Iris pigment epithelial cell (primary cell): ENCODE measurements at regions not wholly inside any gene's neighbourhood (a gene's known extent, or its start where the extent isn't known, plus 50 kb on each side); places are given as distances from the start of the nearest gene placed in this dataset.

ENCODE experiments used
- DNase-seq: peaks from one replicate; pipeline ENCODE4 v3.0.0-alpha.2; 2011; ENCODE audit warnings: low read depth

DNA sequence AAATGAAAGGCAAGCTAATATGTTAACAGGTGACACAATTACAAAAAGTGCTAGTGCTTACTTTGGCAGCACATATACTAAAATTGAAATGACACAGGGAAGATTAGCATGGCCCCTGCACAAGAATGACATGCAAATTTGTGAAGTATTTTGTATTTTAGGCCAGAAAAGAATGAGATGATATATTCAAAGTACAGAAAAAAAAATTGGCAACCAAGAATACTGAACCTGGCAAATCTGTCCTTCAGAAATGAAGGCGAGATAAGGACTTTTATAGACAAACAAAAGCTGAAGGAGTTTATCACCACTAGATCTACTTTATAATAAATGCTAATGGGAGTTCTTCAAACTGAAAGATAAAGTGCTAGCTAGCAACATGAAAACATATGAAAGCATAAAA lies 350.0 kb upstream of the POU3F1 start:
- no peak for DNase-seq

DNA sequence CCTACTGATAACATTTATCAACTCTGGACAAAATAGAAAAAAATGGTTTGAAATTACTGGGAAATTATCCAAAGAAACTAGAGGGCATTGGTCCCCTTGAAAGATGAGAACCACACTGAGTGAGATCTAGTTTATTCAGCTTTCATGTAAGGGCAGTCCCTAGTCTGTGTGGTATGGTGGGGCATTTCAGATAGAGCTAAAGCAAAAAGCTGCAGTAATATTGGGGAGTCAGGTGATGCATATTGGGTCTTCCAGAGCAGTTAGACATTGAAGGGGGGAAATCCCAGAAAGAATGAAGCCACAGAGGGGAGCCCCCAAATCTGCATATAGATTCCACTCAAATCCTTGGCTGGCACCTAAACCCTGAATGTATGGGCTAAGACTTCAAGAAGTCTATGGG lies 347.7 kb upstream of the POU3F1 start:
- DNase-seq = no peak

DNA sequence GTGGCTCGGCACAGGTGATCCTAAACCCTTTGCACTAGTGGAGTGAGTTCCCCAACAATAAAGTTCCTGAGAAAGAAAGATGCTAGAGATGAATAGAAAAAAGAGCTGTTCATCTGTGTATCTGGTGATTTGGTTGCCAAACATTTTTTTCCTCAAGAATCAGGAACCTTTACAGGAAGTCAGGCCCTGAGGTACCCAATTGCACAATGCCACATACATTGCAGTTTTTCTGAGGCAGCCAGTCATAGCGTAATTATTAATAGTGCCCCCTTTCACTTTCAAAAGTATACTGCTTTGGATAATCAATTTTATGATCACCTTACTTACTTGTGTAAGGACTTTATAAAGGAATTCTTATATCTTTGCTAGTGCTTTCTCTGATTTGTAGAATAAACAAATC lies 346.3 kb upstream of the POU3F1 start:
- no peak for DNase-seq

DNA sequence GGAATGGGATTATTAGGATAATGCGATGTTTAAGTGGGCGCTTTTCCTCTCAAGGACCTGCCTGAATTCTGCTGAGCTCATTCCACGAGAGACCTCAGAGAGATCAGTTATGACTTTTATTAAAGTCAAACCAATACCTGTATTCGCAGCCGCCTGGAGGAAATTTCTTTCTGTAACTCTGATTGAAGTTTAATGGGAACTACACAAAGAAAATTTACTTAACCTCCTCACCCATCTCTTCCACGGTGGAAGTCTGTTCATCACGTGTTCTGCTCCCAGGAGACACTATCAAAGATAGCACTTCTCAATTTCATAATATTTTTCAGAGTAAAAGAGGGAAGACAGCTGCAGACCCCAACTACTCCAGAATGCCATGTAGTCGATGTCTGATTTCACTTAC lies 334.7 kb upstream of the POU3F1 start:
- no peak for DNase-seq

DNA sequence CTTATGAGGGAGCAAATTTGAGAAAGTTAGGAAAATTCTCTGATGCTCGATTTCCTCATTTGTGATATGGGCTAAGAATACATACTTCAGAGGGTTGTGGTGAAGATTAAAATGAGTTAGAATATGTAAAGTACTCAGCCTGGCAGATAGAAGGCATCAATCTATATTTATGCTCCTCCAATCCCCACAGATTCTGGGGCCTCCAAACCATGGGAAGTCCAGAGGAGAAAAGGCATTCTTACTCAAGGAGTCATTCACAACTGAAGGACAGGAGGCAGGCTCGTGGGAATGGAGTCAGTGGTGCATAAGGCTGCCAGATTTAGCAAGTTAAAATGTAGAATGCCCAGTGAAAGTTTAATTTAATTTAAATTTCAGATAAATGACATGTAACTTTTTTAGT lies 330.0 kb upstream of the POU3F1 start:
- DNase-seq = no peak

DNA sequence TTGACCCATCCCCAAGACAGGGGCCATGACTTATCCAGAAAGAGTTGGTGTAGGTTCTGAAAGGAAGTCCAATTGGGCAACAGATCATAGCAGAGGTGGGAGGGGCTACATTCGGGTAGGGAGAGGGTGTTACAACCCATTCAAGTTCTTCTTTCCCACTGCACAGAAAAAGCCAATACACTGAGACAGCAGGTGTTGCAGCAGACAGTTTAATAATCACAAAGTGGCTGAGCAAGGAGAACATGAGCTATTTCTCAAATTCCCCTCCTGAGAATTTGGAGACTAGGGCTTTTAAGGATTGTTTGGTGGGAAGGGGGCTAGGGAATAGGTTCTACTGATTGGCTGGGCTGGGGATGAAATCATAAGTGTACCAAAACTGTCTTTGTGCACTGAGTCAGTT lies 328.4 kb upstream of the POU3F1 start:
- DNase-seq = no peak

DNA sequence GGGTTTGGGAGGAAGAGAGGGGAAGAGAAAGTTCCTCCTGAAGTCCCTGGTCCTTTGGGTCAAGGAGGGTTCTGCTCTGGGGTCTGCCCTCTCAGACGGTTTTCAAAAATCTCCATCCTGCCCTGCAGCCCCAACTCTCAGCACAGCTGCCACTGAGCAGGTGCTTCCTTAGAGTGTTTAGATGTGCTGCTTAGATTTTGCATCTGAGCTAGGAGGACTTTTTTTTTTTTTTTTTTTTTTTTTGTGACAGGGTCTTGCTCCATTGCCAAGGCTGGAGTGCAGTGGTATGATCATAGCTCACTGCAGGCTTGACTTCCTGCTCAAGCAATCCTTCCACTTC lies 324.9 kb upstream of the POU3F1 start:
- no peak for DNase-seq

DNA sequence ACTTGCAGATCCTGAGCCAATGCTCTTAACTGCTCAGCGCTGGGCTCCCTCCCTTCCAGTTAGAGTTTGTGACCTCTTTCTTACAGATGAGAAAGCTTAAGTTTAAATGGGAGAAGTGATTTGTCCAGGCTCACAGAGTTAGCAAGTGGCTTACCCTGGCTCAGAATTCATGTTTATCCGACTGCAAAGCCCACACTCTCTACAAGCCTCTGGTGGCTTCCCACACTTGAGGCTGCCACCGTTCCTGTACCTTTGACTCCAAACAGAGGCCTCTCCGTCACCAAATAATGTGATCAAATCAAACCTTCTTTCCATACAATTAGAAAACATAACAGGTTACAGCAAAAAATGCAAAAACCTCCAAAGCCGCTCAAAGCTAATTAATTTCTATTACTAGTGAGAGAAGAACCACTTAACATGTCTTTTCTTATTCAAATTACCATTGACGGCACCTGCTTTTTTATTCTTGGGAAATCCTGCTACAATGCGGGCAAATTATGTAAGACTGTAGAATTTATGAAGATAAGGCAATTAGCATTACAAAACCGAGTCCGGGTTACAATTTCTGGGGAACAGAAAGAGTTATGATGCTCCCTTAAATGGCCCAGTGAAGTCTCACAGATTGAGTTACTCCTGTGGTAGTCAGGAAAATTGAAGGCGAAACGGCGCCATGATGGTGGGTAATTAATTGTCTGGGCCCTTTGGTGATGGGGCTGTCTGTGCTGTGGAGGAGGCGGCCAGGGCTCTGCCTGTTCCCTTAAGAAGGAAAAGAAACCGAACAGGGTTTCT lies 324.3 kb upstream of the POU3F1 start:
- DNase-seq = no peak

DNA sequence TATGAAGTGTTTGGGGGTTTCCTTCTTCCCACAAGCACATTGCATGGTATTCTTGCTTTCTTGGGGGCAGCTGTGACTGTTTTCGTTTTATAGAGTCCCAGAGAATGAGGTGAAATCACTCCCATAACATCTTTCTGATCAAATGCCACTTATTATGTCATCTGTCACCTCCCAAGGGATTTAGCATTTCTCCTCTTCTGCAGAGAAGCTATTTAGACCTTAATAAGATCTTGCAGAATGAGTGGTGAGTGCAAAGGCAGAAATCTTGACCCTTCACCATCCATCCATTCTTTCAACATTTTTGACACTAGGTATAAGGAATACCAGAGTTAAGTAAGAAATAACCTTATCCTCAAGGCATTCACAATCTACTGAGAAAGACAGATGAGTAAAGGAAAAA lies 318.6 kb upstream of the POU3F1 start:
- no peak for DNase-seq

DNA sequence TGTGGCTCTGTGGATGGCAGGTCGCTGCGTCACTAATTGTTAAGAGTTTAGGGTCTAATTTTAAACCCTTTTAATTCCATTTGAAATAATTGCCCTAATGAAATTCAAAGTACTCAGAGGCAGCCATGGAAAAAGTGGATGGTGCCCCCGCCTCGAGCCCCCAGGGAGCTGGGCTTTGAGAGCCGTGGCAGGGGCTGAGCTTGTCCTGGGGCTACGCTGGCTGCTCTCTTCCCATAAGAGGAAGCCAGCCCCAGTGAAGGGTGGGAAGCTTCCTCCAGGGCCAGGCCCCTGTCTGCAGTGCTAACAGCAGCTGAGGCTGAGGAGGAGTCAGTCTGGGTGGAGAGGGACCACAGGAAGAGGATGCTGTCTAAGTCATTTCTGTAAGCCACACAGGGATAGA lies 315.0 kb upstream of the POU3F1 start:
- DNase-seq = no peak

DNA sequence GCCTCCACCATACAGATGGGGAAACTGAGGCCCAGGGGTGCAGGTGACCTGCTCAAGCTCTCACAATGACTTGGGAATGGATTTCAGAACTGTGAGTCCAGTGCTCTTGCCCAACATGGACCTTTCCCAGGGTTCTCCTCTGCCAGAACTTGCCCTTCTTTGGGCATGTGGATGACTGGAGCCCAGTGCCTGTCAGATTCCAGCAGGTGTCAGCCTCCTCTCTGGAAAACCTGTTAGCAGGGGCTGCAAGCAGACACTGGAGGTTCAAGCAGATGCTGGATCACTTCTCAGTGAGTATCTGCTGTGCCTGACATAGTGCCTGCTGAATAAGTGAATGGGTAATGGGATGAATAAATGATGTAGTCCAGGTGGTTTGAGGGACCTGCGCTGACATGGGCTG lies 314.2 kb upstream of the POU3F1 start:
- no peak for DNase-seq

DNA sequence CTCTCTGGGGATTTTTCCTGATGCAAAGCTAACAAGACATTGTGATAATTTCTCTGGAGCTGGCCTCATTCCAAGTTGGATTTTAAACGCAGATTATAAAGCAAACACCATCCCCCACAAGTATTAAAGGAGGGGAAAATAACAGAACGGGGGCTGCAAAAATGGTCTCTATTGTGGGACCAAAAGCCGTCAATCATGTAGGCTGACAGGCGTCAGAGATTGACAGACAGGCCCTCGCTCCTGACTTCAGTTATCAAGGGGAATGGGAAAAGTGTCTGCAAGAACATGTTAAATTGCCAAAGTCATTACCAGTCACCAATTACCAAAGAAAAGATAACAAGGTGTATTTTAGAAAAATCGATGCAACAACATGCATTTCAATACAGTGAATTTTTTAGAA lies 307.4 kb upstream of the POU3F1 start:
- no peak for DNase-seq

DNA sequence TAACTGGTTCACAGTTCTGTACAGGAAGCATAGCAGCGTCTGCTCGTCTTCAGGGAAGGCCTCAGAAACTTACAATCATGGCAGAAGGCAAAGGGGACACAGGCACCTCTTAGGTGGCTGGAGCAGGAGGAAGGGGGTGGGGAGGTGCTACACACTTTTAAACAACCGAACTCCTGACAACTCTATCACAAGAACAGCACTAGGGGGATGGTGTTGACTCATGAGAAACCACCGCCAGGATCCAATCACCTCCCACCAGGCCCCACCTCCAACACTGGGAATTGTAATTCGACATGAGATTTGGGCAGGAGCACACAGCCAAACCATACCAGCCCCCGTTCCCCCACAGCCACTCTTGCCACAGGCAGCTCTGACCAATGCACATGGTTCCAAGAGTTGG lies 306.3 kb upstream of the POU3F1 start:
- no peak for DNase-seq

DNA sequence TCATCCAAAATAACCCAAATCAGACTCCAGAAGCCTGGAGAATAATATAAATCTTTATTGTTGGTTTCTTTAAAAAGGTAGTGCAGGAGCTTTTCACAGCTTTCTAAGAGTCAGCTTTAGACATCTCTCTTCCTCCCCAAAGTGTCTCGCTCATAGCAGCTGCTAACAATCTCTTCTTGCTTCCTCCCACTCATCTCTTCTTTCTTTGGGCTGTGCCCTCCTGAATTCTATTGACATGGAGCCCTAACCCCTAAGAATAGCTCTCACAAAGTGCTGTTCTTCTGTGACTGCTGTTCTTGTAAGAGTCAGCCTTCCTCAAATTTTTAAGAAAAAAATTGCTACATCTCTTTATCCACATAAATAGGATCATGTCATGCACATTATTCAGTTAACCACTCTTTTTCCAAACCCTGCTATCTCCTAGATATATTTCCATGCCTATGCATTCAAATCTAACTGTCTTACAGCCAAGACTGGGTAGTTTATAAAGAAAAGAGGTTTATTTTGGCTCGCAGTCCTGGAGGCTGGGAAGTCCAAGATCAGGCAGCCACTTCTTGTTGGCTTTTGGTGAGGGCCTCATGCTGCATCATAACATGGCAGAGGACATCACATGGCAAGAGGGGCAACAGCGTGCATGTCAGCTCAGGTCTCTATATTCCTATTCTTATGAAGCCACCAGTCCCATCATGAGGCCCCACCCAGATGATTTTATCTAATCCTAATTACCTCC lies 301.0 kb upstream of the POU3F1 start:
- DNase-seq = no peak

DNA sequence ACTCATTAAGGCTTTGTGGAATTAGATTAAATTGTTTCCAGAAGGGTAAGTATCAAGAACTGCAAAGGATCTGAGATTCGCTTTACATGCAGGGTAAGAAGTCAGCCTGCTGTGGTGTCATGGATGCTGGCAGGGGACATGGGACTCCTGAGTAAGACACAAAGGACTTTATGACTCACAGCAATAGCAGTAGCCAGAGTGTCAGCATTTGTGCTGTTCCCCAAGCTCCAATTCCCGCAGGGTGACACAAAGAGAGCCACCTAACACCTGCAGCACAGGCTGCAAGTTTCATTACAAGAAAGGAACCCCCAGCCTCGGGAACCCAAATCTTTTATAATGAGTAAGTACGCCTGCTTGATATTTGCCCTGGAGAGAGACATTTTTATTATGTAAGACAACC lies 298.1 kb upstream of the POU3F1 start:
- no peak for DNase-seq

DNA sequence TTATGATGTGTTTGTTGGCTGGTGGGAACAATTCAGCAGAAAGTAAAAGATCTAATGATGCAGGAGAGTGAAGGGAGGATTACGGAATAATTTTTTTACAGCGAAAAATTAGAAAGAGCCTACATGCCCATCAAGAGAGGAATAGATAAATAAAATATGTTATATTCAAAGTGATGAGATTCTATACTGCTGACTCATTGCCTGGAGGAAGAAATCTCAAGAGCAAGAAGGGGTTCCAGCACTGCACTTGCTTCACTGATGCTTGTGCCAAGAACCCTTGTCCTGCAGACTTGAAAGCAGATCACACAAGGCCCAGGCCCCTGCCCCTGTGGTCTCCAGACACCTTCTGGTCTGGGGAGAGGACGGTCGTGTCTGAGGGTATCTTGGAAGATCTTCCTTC lies 295.1 kb upstream of the POU3F1 start:
- peak; percentile 4 for DNase-seq

DNA sequence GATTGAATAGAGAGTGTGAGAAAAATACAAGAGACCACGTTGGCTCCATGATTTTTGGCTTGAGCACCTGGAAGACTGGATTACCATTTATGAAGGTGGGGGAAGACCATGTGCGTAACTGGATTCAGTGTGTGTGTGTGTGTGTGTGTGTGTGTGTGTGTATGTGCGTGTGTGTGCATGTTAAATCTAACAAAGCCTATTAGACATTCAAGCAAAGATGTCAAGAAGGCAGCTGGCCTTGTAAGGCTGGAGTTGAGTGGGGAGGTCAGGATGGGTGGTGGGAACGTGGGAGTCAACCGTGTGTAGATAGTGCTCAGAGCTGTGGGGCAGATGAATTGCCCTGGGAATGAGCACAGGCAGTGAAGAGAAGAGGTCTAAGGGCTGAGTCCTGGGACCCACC lies 293.8 kb upstream of the POU3F1 start:
- DNase-seq = no peak

DNA sequence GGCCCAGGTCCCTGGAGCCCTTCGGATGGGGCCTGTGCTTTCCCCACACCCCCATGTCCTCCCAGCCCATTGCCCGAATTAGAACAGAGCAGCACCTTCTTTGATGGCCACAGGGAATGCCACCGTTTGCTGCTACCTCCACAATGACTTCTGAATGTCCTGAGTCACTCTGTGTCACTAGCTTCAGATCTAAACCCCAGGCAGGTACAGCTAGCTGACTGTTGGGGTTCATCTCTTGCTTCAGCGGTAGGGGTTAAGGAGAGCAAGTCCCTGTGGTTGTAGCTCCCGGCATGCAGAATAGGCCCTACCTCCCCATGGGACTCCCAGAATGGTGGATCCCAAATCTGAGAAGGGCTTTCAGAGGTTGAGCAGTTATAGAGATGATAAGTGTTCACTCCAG lies 291.1 kb upstream of the POU3F1 start:
- DNase-seq = no peak

DNA sequence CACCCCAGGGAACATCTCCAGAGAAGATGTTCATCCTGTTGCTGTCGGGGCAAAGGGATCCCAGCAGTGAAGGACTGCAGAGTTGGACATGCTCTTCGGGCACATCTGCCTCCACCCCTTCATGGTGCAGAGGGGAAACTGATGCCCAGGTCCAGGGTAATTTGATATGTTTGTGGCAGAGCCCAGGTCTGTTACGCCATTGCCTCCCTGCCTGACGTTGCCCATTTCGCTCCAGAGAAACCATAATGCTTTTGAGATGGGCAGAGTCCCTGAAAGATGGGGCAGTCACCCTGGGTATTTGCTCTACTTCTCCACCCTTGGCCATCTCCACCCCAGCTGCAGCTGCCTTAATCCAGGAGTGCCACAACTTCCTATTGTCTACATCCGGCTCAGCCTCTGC lies 290.4 kb upstream of the POU3F1 start:
- no peak for DNase-seq

DNA sequence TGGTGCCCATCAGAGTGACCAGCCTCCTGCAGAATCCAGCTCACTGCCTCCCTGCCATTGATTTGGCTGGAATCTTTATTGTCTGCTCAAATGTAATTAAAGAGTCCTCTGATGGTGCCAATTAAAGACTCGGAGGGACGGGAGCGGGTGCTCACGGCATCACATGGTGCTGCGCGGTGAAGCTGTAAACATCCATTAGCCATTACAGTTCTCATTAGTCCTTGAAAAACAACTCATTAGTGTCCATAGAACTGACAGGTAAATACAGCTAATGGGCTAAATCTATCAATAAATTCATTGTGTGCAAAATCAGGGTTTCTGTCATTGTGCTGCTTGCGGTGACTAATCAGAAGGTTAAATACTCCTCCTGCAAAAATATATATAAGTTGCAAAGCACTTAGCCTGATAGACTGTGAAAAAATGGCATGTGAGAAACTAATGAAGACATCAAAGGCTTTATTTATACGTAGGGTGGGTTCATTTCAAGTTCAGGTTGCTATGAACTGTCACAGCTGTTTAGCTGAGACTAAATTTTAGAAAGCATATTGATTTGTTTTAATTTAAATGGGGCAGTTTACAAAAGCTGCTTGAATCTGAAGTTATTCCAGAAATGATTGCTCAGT lies 289.8 kb upstream of the POU3F1 start:
- no peak for DNase-seq

DNA sequence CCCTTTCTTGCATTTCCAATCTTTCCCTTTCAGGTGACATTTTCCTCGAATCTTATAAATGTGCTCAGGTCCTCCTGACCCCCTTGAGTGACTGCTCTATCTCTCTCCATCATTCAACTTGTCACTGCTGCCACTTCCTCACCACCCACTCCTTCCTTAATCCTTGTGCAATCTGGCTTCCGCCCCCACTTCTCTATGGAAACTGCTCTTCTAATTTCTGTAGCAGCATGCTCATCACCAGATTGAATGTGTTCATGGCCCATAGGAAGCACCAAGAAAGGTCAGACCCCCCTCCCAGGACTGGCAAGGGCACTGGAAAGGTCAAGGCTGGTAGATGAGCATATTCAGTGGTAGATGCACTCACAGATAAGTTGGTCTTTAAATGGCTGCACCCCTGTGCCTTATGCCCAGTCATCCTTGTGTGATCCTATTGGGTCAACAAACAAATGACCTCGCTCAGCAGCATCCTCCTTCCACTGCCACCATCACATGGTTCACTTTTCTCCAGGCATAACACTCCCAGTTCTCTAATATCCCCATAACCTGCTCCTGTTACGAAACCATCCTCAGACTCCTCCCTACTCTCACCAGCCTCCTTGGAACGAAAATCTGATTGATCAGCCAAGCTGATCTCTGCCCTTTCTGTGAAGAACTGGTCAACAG lies 288.5 kb upstream of the POU3F1 start:
- DNase-seq = no peak

DNA sequence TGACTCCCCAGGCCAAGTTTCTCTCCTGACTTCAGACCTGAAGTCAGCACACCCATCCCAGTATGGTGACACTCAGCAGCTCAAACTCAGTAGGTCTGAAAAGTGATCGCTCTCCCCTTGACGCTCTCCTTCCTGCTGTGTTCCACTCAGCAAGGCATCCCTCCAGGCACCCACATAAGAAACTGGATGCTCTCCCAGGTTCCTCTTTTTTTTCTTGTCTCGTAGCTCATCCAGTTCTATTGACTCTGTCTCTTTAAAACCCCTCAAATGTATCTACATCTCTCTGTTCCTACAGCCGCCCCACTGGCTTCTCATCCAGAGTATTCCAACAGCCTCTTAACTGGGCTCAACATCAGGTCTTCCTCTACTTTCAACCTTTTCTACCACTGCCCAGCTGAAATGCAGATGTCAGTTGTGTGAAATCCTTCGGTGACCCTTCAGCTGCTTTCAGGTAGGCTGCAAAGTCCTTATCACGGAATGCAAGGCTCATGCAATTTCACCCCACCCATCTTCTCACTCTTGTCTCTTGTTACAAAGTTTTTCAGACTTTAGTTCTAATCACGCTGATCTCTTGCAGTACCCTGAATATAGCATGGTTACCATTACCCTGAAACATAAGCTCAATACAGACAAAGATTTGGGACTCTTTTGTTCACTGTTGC lies 286.2 kb upstream of the POU3F1 start:
- DNase-seq = no peak
